Hepatocyte (in vitro differentiated cells): ENCODE measurements at regions not wholly inside any gene's neighbourhood (a gene's known extent, or its start where the extent isn't known, plus 50 kb on each side); places are given as distances from the start of the nearest gene placed in this dataset.

Source experiments
- DNase-seq: peaks from one replicate; pipeline ENCODE4 v3.0.0-alpha.2; 2016; ENCODE audit warnings: low spot score
- H2AFZ ChIP-seq: fragments of 200-600 bp; sonication (generic); 2 replicates; pipeline ENCODE4 v1.6.0; 2016; ENCODE audit warnings: antibody characterized with exemption, mild to moderate bottlenecking
- H3K27ac ChIP-seq: fragments of 200-600 bp; sonication (generic); 2 replicates; pipeline ENCODE4 v1.5.1; 2016; ENCODE audit warnings: mild to moderate bottlenecking
- H3K27me3 ChIP-seq: fragments of 200-600 bp; sonication (generic); 2 replicates; pipeline ENCODE4 v1.6.1; 2016
- H3K36me3 ChIP-seq: fragments of 200-600 bp; sonication (generic); replicated peaks from 2 replicates; pipeline ENCODE4 v1.5.1; 2016; ENCODE audit warnings: low read depth; ENCODE audit not compliant: insufficient read depth
- H3K4me1 ChIP-seq: fragments of 200-600 bp; sonication (generic); 2 replicates; pipeline ENCODE4 v1.5.1; 2016; ENCODE audit warnings: mild to moderate bottlenecking, moderate library complexity; ENCODE audit not compliant: insufficient read depth
- H3K4me2 ChIP-seq: fragments of 200-600 bp; sonication (generic); 2 replicates; pipeline ENCODE4 v1.6.0; 2016
- H3K4me3 ChIP-seq: fragments of 200-600 bp; sonication (generic); 2 replicates; pipeline ENCODE4 v1.5.1; 2016; ENCODE audit warnings: mild to moderate bottlenecking
- H3K79me2 ChIP-seq: fragments of 200-600 bp; sonication (generic); 2 replicates; pipeline ENCODE4 v1.6.0; 2017; ENCODE audit warnings: mild to moderate bottlenecking
- H3K9me2 ChIP-seq: fragments of 200-600 bp; sonication (generic); replicated peaks from 2 replicates; pipeline ENCODE4 v1.6.0; 2017; ENCODE audit warnings: mild to moderate bottlenecking; ENCODE audit not compliant: insufficient read depth
- H3K9me3 ChIP-seq: fragments of 200-600 bp; sonication (generic); 2 replicates; pipeline ENCODE4 v1.5.1; 2016; ENCODE audit warnings: low read depth, mild to moderate bottlenecking
- H4K20me1 ChIP-seq: fragments of 200-600 bp; sonication (generic); 2 replicates; pipeline ENCODE4 v1.6.0; 2016; ENCODE audit warnings: mild to moderate bottlenecking; ENCODE audit not compliant: insufficient read depth, poor library complexity, severe bottlenecking
- EZH2 ChIP-seq: fragments of 200-600 bp; sonication (generic); IDR thresholded peaks from 2 replicates; pipeline ENCODE4 v1.6.1; 2016; ENCODE audit warnings: antibody characterized with exemption, mild to moderate bottlenecking, borderline replicate concordance
- EZH2phosphoT487 ChIP-seq: fragments of 200-600 bp; sonication (generic); IDR thresholded peaks from one replicate; pipeline ENCODE4 v1.6.1; 2018; ENCODE audit warnings: antibody characterized with exemption, mild to moderate bottlenecking, low read depth, moderate library complexity; ENCODE audit not compliant: unreplicated experiment, severe bottlenecking
- WGBS: methylation state at CpG from one replicate; pipeline ENCODE4 v1.1.6; 2016; ENCODE audit warnings: low lambda C conversion rate; ENCODE audit errors: missing lambda C conversion rate; 5-methylcytosine and 5-hydroxymethylcytosine counted together
- TF ChIP-seq, protein P1 (sequence below): fragments of 200-600 bp; sonication (generic); IDR thresholded peaks from 2 replicates; pipeline ENCODE4 v1.5.1; 2016; ENCODE audit warnings: antibody characterized with exemption, mild to moderate bottlenecking; ENCODE audit not compliant: poor library complexity

- no peak for DNase-seq
- no peak for TF ChIP-seq EZH2phosphoT487
- no peak for TF ChIP-seq EZH2
- TF ChIP-seq, protein P1, sequence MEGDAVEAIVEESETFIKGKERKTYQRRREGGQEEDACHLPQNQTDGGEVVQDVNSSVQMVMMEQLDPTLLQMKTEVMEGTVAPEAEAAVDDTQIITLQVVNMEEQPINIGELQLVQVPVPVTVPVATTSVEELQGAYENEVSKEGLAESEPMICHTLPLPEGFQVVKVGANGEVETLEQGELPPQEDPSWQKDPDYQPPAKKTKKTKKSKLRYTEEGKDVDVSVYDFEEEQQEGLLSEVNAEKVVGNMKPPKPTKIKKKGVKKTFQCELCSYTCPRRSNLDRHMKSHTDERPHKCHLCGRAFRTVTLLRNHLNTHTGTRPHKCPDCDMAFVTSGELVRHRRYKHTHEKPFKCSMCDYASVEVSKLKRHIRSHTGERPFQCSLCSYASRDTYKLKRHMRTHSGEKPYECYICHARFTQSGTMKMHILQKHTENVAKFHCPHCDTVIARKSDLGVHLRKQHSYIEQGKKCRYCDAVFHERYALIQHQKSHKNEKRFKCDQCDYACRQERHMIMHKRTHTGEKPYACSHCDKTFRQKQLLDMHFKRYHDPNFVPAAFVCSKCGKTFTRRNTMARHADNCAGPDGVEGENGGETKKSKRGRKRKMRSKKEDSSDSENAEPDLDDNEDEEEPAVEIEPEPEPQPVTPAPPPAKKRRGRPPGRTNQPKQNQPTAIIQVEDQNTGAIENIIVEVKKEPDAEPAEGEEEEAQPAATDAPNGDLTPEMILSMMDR = no peak
- Histone ChIP-seq H3K79me2 (no peaks in the 10 kb centered on the region), H3K9me2 (no peaks in the 10 kb centered on the region), H3K4me2 (peak overlapping the region; percentile 48), H2AFZ (no peak overlapping the region), H4K20me1 (no peaks in the 10 kb centered on the region), H3K36me3 (no peaks in the 10 kb centered on the region), H3K27me3 (no peaks in the 10 kb centered on the region), H3K4me3 (no peak overlapping the region), H3K27ac (peak overlapping the region; percentile 61), H3K4me1 (peaks cover 38% of the 10 kb centered on the region), H3K9me3 (no peaks in the 10 kb centered on the region)
- whole genome bisulfite sequencing = 48% methylated on average over 1 of the region's 1 CpG
Measured at GRCh38 chr1:183735069-183735860, 69.7 kb upstream of the RGL1 start.

GRCh38 chr1:183734543-183735036, 70.3 kb upstream of the RGL1 start:
- H3K4me3 ChIP-seq = no peak overlapping the region
- DNase-seq = peak; percentile 35
- TF ChIP-seq, protein P1 = no peak
- TF ChIP-seq EZH2 = no peak
- no peak for TF ChIP-seq EZH2phosphoT487
- no peaks in the 10 kb centered on the region for H3K27me3 ChIP-seq
- H4K20me1 ChIP-seq = no peaks in the 10 kb centered on the region
- H3K4me2 ChIP-seq = peak overlapping the region; percentile 48
- no peaks in the 10 kb centered on the region for H3K36me3 ChIP-seq
- no peaks in the 10 kb centered on the region for H3K79me2 ChIP-seq
- no peaks in the 10 kb centered on the region for H3K9me3 ChIP-seq
- 20% methylated on average over 5 of the region's 5 CpGs for WGBS
- H3K4me1 ChIP-seq = peaks cover 38% of the 10 kb centered on the region
- H2AFZ ChIP-seq = no peak overlapping the region
- H3K27ac ChIP-seq = peak overlapping the region; percentile 61
- H3K9me2 ChIP-seq = no peaks in the 10 kb centered on the region

DNA sequence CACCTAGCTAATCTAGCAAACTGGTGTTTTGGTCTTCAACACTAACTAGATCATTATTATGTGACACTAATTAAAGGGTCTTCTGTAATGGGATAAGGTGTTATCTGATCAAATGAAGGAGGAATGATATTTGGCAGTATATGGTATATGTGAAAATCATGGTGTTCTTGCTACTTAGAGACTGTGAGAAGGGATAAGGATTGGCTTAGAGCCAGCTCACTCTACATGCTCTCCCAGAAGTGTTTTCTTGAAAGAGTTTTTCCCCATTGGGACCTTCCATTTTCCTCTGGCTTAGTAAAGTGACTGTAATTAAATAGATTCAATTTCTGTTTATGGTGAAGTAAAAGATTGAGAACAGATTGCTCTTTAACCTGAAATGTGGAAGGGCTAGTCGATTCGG, 71.2 kb upstream of the RGL1 start:
- no peak overlapping the region for H3K4me2 ChIP-seq
- H4K20me1 ChIP-seq = no peaks in the 10 kb centered on the region
- H3K36me3 ChIP-seq = no peaks in the 10 kb centered on the region
- H3K79me2 ChIP-seq = no peaks in the 10 kb centered on the region
- H3K9me2 ChIP-seq = no peaks in the 10 kb centered on the region
- TF ChIP-seq EZH2phosphoT487 (no peak), EZH2 (no peak)
- TF ChIP-seq, protein P1 = no peak
- WGBS = 79% methylated on average over 2 of the region's 2 CpGs
- peak; percentile 33 for DNase-seq
- no peak overlapping the region for H2AFZ ChIP-seq
- H3K4me1 ChIP-seq = peaks cover 38% of the 10 kb centered on the region
- no peaks in the 10 kb centered on the region for H3K9me3 ChIP-seq
- no peaks in the 10 kb centered on the region for H3K27me3 ChIP-seq
- H3K27ac ChIP-seq = peak overlapping the region; percentile 61
- no peak overlapping the region for H3K4me3 ChIP-seq
